Keratinocyte (primary cell): ENCODE measurements at regions not wholly inside any gene's neighbourhood (a gene's known extent, or its start where the extent isn't known, plus 50 kb on each side); places are given as distances from the start of the nearest gene placed in this dataset.

ENCODE experiments used
- CTCF ChIP-seq, 3 experiments: IDR thresholded peaks in 1 of 3; conservative IDR thresholded peaks in 1 of 3; optimal IDR thresholded peaks in 1 of 3; 2 replicates in 2 of 3; 3 replicates in 1 of 3; pipeline versions ENCODE3 to v1.5.1; 2011; ENCODE audit warnings: low read length in 3 of 3, mild to moderate bottlenecking in 3 of 3, moderate library complexity in 2 of 3, control low read depth in 1 of 3, inconsistent platforms in 1 of 3; ENCODE audit not compliant: insufficient read depth in 2 of 3; ENCODE audit errors: extremely low read depth in 1 of 3
- EZH2 ChIP-seq: IDR thresholded peaks from one replicate; pipeline ENCODE4 v1.6.1; 2012; ENCODE audit warnings: inconsistent platforms, mild to moderate bottlenecking, low read length, moderate library complexity

GRCh38 chr3:102106416-102107097 lies 257.2 kb downstream of the NFKBIZ start:
- TF ChIP-seq EZH2 (no peak), CTCF (optimal IDR thresholded peaks at IDR 0.05 in 1 of 3, IDR thresholded peaks at IDR 0.05 in 1 of 3, conservative IDR thresholded peaks at IDR 0.05 in 1 of 3; ENCODE audit: extremely low read depth in 1 of 3, insufficient read depth in 2 of 3, low read length in 3 of 3) (no peak)
